ENCODE measurements at regions not wholly inside any gene's neighbourhood (a gene's known extent, or its start where the extent isn't known, plus 50 kb on each side); places are given as distances from the start of the nearest gene placed in this dataset.

- TF ChIP-seq ZNF274 (IDR thresholded peaks at IDR 0.05; ENCODE audit: insufficient read depth, insufficient read length): no peak
- no peak for TF ChIP-seq CHD2 (IDR thresholded peaks at IDR 0.05; ENCODE audit: borderline replicate concordance, low read depth, low read length)
- TF ChIP-seq ZBTB33 (IDR thresholded peaks at IDR 0.05): no peak
- TF ChIP-seq EP300 (IDR thresholded peaks at IDR 0.05; ENCODE audit: borderline replicate concordance in 1 of 2, control insufficient read depth in 1 of 2, low read depth in 2 of 2, low read length in 2 of 2): no peak
- no peak for TF ChIP-seq HDAC6 (IDR thresholded peaks at IDR 0.05; ENCODE audit: unreplicated experiment)
- TF ChIP-seq NR2F1 (conservative IDR thresholded peaks at IDR 0.05): no peak
- TF ChIP-seq YY1 (IDR thresholded peaks at IDR 0.05; ENCODE audit: low read depth, low read length): no peak
- no peak for TF ChIP-seq BRCA1 (IDR thresholded peaks at IDR 0.05; ENCODE audit: low read depth, low read length)
- no peak for TF ChIP-seq CTCF (IDR thresholded peaks at IDR 0.05 in 2 of 3, conservative IDR thresholded peaks at IDR 0.05 in 1 of 3; ENCODE audit: control insufficient read depth in 2 of 3, extremely low read depth in 1 of 3, insufficient read depth in 1 of 3, low read depth in 3 of 3, low read length in 3 of 3)
- no peak for TF ChIP-seq SMC3 (IDR thresholded peaks at IDR 0.05; ENCODE audit: borderline replicate concordance, low read length)
Measured at GRCh38 chr9:27925815-27926214, 352.5 kb upstream of the C9orf72 start.
